ENCODE measurements at regions not wholly inside any gene's neighbourhood (a gene's known extent, or its start where the extent isn't known, plus 50 kb on each side); places are given as distances from the start of the nearest gene placed in this dataset.

DNA sequence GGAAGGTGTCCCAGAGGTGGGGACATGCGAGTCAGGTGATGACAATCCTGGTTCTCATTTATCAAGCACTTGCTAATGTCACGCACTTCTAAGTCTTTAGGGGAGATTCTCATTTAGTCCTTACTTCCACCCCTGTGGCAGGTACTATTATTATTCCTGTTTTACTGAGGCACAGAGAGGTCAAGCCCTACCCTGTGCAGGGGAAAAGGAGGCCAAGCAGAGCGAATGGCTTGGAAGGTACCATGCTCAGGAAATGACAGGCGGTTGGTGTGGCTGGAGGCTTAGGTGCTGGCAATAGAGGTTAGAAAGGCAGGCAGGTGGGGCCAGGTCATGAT lies 268.9 kb downstream of the UACA start:
- Histone ChIP-seq H3K9me3 (no peaks in the 10 kb centered on the region), H3K4me1 (peaks cover 41% of the 10 kb centered on the region), H3K4me3 (no peak overlapping the region), H3K36me3 (no peaks in the 10 kb centered on the region), H3K27ac (no peak overlapping the region), H3K27me3 (ENCODE audit: low read depth) (no peaks in the 10 kb centered on the region)
- DNase-seq (no peak), ATAC-seq (no peak)
- TF ChIP-seq, protein P1, sequence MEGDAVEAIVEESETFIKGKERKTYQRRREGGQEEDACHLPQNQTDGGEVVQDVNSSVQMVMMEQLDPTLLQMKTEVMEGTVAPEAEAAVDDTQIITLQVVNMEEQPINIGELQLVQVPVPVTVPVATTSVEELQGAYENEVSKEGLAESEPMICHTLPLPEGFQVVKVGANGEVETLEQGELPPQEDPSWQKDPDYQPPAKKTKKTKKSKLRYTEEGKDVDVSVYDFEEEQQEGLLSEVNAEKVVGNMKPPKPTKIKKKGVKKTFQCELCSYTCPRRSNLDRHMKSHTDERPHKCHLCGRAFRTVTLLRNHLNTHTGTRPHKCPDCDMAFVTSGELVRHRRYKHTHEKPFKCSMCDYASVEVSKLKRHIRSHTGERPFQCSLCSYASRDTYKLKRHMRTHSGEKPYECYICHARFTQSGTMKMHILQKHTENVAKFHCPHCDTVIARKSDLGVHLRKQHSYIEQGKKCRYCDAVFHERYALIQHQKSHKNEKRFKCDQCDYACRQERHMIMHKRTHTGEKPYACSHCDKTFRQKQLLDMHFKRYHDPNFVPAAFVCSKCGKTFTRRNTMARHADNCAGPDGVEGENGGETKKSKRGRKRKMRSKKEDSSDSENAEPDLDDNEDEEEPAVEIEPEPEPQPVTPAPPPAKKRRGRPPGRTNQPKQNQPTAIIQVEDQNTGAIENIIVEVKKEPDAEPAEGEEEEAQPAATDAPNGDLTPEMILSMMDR (IDR thresholded peaks at IDR 0.05): no peak
- intact Hi-C loops (cut with DNase I): no loop called here

DNA sequence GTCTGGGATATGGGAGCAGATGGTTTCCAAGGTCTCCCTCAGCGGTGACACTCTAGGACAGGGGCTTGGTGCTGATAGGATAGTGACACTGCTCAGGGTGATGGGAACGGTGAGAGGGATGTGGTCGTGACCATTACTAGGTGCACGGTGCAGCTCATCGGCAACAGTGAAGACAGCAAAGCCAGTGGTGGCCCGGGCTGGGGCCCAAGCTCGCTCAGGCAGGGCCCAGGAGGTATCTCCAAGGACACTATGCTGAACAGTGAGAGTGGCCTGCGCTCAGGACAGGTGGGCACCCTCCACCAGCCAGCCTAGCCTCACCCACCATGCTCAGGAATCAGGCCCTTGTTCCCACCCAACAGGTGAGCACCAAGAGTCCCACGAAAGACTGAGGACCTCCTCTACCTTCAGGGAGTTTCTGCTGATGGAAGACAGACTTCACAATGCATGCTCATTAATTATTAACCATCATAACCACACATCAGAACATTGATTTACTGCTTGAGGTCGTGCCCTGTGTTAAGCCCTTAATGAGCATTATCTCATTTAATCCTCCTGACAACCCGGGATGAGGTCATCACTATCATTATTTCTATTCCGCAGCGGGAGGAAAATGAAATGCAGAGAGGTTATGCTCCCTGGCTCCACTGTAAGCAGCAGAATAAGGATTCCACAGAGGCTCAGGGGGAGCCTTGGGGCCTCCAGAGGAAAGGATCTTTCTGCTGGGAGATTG lies 269.4 kb downstream of the UACA start:
- Histone ChIP-seq H3K27ac (no peak overlapping the region), H3K9me3 (no peaks in the 10 kb centered on the region), H3K4me1 (peaks cover 41% of the 10 kb centered on the region), H3K36me3 (no peaks in the 10 kb centered on the region), H3K27me3 (ENCODE audit: low read depth) (no peaks in the 10 kb centered on the region), H3K4me3 (no peak overlapping the region)
- ATAC-seq: no peak
- TF ChIP-seq, protein P1 (IDR thresholded peaks at IDR 0.05): no peak
- intact Hi-C loops (cut with DNase I): no loop called here
- no peak for DNase-seq

DNA sequence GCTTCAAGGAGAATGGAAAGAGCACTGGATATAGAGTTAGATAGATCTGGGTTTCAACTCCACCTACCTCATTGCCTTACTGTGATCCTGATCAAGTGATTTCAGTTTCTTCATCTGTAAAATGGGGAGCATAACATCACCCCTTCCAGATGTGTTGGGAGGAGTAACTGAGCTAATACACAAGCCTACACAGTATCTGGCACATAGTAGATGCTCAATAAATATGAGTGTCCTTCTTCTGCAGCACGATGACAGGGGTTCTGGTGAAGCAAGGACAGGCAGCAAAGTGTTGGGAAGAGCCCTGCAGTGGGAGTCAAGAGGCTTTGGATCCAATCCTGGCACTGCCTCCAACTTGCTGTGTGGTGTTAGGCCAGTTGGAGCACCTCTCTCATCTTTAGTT lies 270.0 kb downstream of the UACA start:
- Histone ChIP-seq H3K36me3 (no peaks in the 10 kb centered on the region), H3K4me3 (no peak overlapping the region), H3K4me1 (peaks cover 41% of the 10 kb centered on the region), H3K27me3 (ENCODE audit: low read depth) (no peaks in the 10 kb centered on the region), H3K9me3 (no peaks in the 10 kb centered on the region), H3K27ac (no peak overlapping the region)
- DNase-seq (no peak), ATAC-seq (no peak)
- TF ChIP-seq, protein P1 (IDR thresholded peaks at IDR 0.05): no peak
- intact Hi-C loops (cut with DNase I): no loop called here

DNA sequence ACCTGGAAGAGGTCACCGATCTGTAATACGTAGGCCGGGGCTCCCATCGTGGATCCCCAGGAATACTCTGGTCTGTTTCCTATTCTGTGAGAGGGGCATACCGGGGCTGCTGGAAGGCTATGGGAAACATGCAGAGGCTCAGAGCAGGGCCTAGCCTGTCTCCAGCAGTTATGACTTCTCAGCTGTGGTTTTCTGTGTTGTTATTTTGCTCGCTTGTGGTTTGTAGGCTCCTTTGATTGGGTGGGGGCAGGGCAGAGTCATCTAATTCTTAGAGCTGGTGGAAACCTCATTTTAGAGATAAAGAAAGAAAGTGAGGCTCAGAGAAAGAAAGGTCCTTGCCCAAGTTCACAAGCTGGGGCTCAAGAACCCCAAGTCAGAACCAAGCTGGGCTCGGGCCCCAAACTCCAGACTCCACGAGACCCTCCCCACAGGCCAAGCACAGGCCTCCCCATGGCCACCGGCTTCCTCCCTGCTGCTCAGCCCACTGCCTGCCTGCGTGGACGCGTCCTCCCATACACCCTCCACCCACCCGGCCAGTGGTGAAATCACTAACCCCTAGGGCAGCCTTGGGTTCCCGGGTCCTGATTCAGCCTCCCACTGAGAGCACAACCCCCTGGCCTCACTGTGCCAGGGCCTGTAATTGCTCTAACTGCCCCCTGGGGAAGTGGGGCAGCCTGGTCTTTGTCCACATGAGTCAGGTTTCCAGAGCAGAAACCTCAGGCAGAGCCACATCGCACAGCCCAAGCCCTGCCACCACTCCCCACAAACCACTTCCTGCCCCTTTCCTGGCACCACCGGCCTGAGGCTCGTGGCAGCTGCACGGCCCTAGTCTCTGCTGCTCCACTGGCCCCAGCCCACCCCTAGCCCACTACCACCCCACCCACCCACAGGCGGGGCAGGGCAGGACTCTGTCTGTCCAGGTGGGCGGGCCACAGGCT lies 270.8 kb downstream of the UACA start:
- TF ChIP-seq, protein P1 (IDR thresholded peaks at IDR 0.05): peak; percentile 17
- Histone ChIP-seq H3K9me3 (no peaks in the 10 kb centered on the region), H3K27me3 (ENCODE audit: low read depth) (no peaks in the 10 kb centered on the region), H3K4me1 (peaks cover 47% of the 10 kb centered on the region), H3K4me3 (no peak overlapping the region), H3K36me3 (no peaks in the 10 kb centered on the region), H3K27ac (peak overlapping the region; percentile 56)
- peak; percentile 82 for DNase-seq
- intact Hi-C loops (cut with DNase I): no loop called here
- peak; percentile 75 to 85 for ATAC-seq

DNA sequence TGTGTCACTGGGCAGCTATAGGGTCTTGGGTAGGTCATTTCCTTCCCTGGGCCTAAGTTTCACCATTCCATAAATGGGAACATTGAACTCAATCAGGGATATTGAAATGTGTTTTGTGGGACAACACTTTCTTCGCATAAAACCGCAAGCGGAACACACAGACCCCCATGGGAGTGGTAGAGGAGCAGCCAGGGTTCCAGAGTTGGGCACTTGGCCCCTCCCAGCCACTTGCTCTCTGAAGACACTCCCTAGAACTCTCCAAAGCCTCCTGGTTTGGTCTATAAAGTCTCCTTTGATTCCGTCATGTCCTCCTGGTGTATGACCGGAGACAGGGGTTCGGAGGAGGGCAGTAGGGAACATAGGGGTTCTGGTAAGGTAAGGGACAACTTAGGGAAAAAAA lies 271.7 kb downstream of the UACA start:
- H3K27ac ChIP-seq: no peak overlapping the region
- ATAC-seq (no peak), DNase-seq (no peak)
- H3K36me3 ChIP-seq: no peaks in the 10 kb centered on the region
- TF ChIP-seq, protein P1 (IDR thresholded peaks at IDR 0.05): no peak
- H3K27me3 ChIP-seq (ENCODE audit: low read depth): no peaks in the 10 kb centered on the region
- intact Hi-C loops (cut with DNase I): no loop called here
- H3K4me1 ChIP-seq: peaks cover 56% of the 10 kb centered on the region
- no peaks in the 10 kb centered on the region for H3K9me3 ChIP-seq
- H3K4me3 ChIP-seq: no peak overlapping the region

All from lower lobe of right lung (tissue), 2 donors.